HCT116 (cell line): ENCODE measurements at regions not wholly inside any gene's neighbourhood (a gene's known extent, or its start where the extent isn't known, plus 50 kb on each side); places are given as distances from the start of the nearest gene placed in this dataset.

Source experiments
- ATAC-seq: fragments of 200-7000 bp; cut with Tn5 transposase; 2 replicates; pipeline ENCODE4 v1.9.1; 2020; ENCODE audit warnings: mild to moderate bottlenecking, moderate library complexity
- BruUV-seq: library from RNA; stranded (reverse); fragments of 400-500 nt; replicated peaks from 2 replicates; lab custom pipeline; 2021; lab: Mats Ljungman, UMichigan
- CTCF ChIA-PET: fragments of 300-600 bp; sonication (Branson Sonifier 250); formaldehyde crosslinking; loops from one replicate; lab custom pipeline; 2021; ENCODE audit warnings: antibody characterized with exemption; lab: Charles Lee
- POLR2A ChIA-PET: fragments of 300-600, 350-600 bp; sonication (Branson Sonifier 250); formaldehyde crosslinking; loops from one replicate; lab custom pipeline; 2021; ENCODE audit warnings: antibody characterized with exemption; lab: Charles Lee
- RAD21 ChIA-PET, 2 experiments: fragments of 300-600 bp; sonication (Branson Sonifier 250); formaldehyde crosslinking; loops; one replicate each; lab custom pipeline; 2023; ENCODE audit warnings: low total read pairs in 2 of 2; ENCODE audit not compliant: uncharacterized antibody in 2 of 2, unreplicated experiment in 2 of 2, low non-redundant PET in 1 of 2; lab: Charles Lee
- DNase-seq: peaks from one replicate; pipeline ENCODE4 v3.0.0-alpha.2; 2010; ENCODE audit warnings: low read depth, low spot score
- H2AFZ ChIP-seq: fragments of 200-600 bp; shearing (Covaris generic), sonication (generic); 2 replicates; pipeline ENCODE4 v1.6.1; 2017; ENCODE audit warnings: low read depth, mixed run types, mixed read lengths, antibody characterized with exemption, low read length; ENCODE audit not compliant: poor library complexity, severe bottlenecking
- H3K27ac ChIP-seq: 2 replicates; pipeline ENCODE4 v1.5.1; 2012; ENCODE audit warnings: low read depth, low read length
- H3K27me3 ChIP-seq: fragments of 200-600 bp; sonication (generic); 2 replicates; pipeline ENCODE4 v1.6.1; 2016; ENCODE audit warnings: mixed run types, low read length, mixed read lengths; ENCODE audit not compliant: insufficient read depth
- H3K36me3 ChIP-seq, 2 experiments: fragments of 200-500 bp in 1 of 2; fragments of 200-600 bp in 1 of 2; sonication (Bioruptor generic) in 1 of 2; sonication (generic) in 1 of 2; 2 replicates each; pipeline versions ENCODE4 v1.5.1 to v1.6.1; 2014 to 2016; ENCODE audit warnings: low read length in 2 of 2, inconsistent platforms in 1 of 2, mixed read lengths in 1 of 2, mixed run types in 1 of 2; ENCODE audit not compliant: insufficient read depth in 2 of 2, control insufficient read depth in 1 of 2
- H3K4me1 ChIP-seq, 2 experiments: fragments of 200-600 bp in 1 of 2; sonication (generic) in 1 of 2; 2 replicates each; pipeline versions ENCODE4 v1.5.1 to v1.6.1; 2012 to 2017; ENCODE audit warnings: low read length in 2 of 2, inconsistent platforms in 1 of 2, mild to moderate bottlenecking in 1 of 2, mixed read lengths in 1 of 2, mixed run types in 1 of 2, moderate library complexity in 1 of 2; ENCODE audit not compliant: insufficient read depth in 2 of 2, control insufficient read depth in 1 of 2
- H3K4me2 ChIP-seq: fragments of 200-600 bp; sonication (generic); 2 replicates; pipeline ENCODE4 v1.6.1; 2017; ENCODE audit warnings: mixed run types, low read length, mixed read lengths
- H3K4me3 ChIP-seq, 2 experiments: fragments of 200-600 bp in 1 of 2; sonication (generic) in 1 of 2; replicated peaks in 1 of 2; 2 replicates each; pipeline ENCODE4 v1.5.1; 2011 to 2016; ENCODE audit warnings: low read length in 2 of 2, control low read depth in 1 of 2, low read depth in 1 of 2, mild to moderate bottlenecking in 1 of 2, mixed read lengths in 1 of 2, mixed run types in 1 of 2
- H3K79me2 ChIP-seq: fragments of 200-600 bp; sonication (generic); 2 replicates; pipeline ENCODE4 v1.6.1; 2017; ENCODE audit warnings: mild to moderate bottlenecking, mixed run types, low read length, moderate library complexity, mixed read lengths; ENCODE audit not compliant: insufficient read depth
- H3K9ac ChIP-seq: fragments of 200-600 bp; sonication (generic); 2 replicates; pipeline ENCODE4 v1.6.1; 2016; ENCODE audit warnings: low read length, mixed read lengths
- H3K9me2 ChIP-seq: fragments of 200-600 bp; sonication (generic), shearing (Covaris generic); 2 replicates; pipeline ENCODE4 v1.6.1; 2017; ENCODE audit warnings: mixed run types, mild to moderate bottlenecking, moderate library complexity; ENCODE audit not compliant: insufficient read depth
- H3K9me3 ChIP-seq, 2 experiments: fragments of 200-500 bp in 1 of 2; fragments of 200-600 bp in 1 of 2; sonication (Bioruptor generic) in 1 of 2; sonication (generic) in 1 of 2; 2 replicates each; pipeline ENCODE4 v1.6.1; 2014 to 2017; ENCODE audit warnings: low read length in 2 of 2, mixed read lengths in 2 of 2, inconsistent platforms in 1 of 2, low read depth in 1 of 2, mild to moderate bottlenecking in 1 of 2, mixed run types in 1 of 2, moderate library complexity in 1 of 2; ENCODE audit not compliant: control insufficient read depth in 1 of 2, insufficient read depth in 1 of 2
- H4K20me1 ChIP-seq: fragments of 200-600 bp; sonication (generic), shearing (Covaris generic); 2 replicates; pipeline ENCODE4 v1.6.1; 2017; ENCODE audit warnings: mixed run types, mild to moderate bottlenecking, moderate library complexity; ENCODE audit not compliant: insufficient read depth
- CBX3 ChIP-seq: IDR thresholded peaks from 2 replicates; pipeline ENCODE4 v1.6.1; 2012; ENCODE audit warnings: low read depth
- ELF1 ChIP-seq: IDR thresholded peaks from 2 replicates; pipeline ENCODE4 v1.6.1; 2012; ENCODE audit warnings: low read depth, borderline replicate concordance
- SP1 ChIP-seq: IDR thresholded peaks from 2 replicates; pipeline ENCODE4 v1.6.1; 2012; ENCODE audit warnings: low read depth
- TCF7L2 ChIP-seq: IDR thresholded peaks from 2 replicates; pipeline ENCODE4 v1.7.0; 2011; ENCODE audit warnings: borderline replicate concordance, inconsistent platforms; ENCODE audit not compliant: insufficient read depth, insufficient read length; ENCODE audit errors: extremely low read depth
- YY1 ChIP-seq: IDR thresholded peaks from 2 replicates; pipeline ENCODE4 v1.6.1; 2011; ENCODE audit warnings: low read length, low read depth, moderate library complexity, mild to moderate bottlenecking; ENCODE audit not compliant: insufficient replicate concordance; ENCODE audit errors: extremely low read depth
- ZFX ChIP-seq: fragments of 450-650 bp; IDR thresholded peaks from 2 replicates; pipeline ENCODE4 v1.6.1; 2017
- intact Hi-C: fragments of 100-400 bp; cut with micrococcal nuclease; formaldehyde crosslinking; loops from 2 replicates; pipeline ENCODE4 v1.10.0; 2022

GRCh38 chr1:14309984-14310383 lies 288.5 kb upstream of the KAZN start:
- Histone ChIP-seq H3K36me3 (no peaks in the 10 kb centered on the region; a peak in 1 of 4 replicates), H3K9me2 (no peaks in the 10 kb centered on the region), H3K4me2 (no peak overlapping the region), H3K79me2 (no peaks in the 10 kb centered on the region), H3K27ac (no peak overlapping the region), H3K4me3 (no peak overlapping the region), H3K4me1 (no peaks in the 10 kb centered on the region), H2AFZ (no peak overlapping the region), H3K9me3 (no peaks in the 10 kb centered on the region), H3K27me3 (no peaks in the 10 kb centered on the region), H4K20me1 (no peaks in the 10 kb centered on the region), H3K9ac (no peak overlapping the region)
- TF ChIP-seq YY1 (no peak), CBX3 (no peak)
- intact Hi-C loops: no loop called here
- DNase-seq (no peak), ATAC-seq (no peak)
- RAD21 ChIA-PET: no interaction called here
- BruUV-seq: no TSS peak
- POLR2A ChIA-PET: no interaction called here
- CTCF ChIA-PET: no interaction called here

GRCh38 chr1:14310476-14310875 lies 288.0 kb upstream of the KAZN start:
- ChIA-PET CTCF (no interaction called here), RAD21 (no interaction called here), POLR2A (no interaction called here)
- TF ChIP-seq YY1 (no peak), SP1 (no peak), TCF7L2 (no peak), ELF1 (no peak), ZFX (no peak)
- Histone ChIP-seq H3K9me3 (no peaks in the 10 kb centered on the region), H3K36me3 (no peaks in the 10 kb centered on the region; a peak in 1 of 4 replicates), H3K9me2 (no peaks in the 10 kb centered on the region), H4K20me1 (no peaks in the 10 kb centered on the region), H3K27ac (no peak overlapping the region), H3K27me3 (no peaks in the 10 kb centered on the region), H3K4me2 (no peak overlapping the region), H3K9ac (no peak overlapping the region), H2AFZ (no peak overlapping the region), H3K4me1 (no peaks in the 10 kb centered on the region), H3K4me3 (no peak overlapping the region), H3K79me2 (no peaks in the 10 kb centered on the region)
- DNase-seq (no peak), ATAC-seq (no peak)
- intact Hi-C loops: no loop called here
- no TSS peak for BruUV-seq
